Head of caudate nucleus (tissue), 42 donors: ENCODE measurements at regions not wholly inside any gene's neighbourhood (a gene's known extent, or its start where the extent isn't known, plus 50 kb on each side); places are given as distances from the start of the nearest gene placed in this dataset.

Experiments used
- DNase-seq, 42 donors: peaks; one replicate each; pipeline versions ENCODE4 v3.0.0 to v3.0.0-alpha.2; 2020 to 2021; ENCODE audit warnings: mixed read lengths in 7 of 42
- intact Hi-C: fragments of 100-400 bp; cut with DNase I; formaldehyde crosslinking; loops from one replicate; pipeline ENCODE4 v1.15.0; 2022

DNA sequence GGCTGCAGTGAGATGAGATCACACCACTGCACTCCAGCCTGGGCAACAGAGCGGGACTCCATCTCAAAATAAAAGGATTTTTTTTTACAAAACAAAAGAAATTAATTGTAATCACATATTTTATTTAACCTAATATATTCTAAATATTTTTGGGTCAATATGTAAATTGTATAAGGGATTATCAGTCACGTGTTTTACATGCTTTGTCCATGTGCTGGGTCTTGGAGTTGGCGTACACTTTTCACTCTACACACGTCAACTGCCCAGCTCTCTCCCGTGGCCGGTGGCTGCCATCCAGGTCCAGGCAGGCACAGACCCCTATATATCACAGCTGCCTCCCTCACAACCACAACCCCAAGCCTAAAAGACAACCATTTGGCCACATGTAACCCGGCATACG is 68.1 kb downstream of the RBFOX3 start:
- no peak for DNase-seq
- intact Hi-C loops, result no loop called here

GRCh38 chr17:79541056-79541850 is 69.6 kb downstream of the RBFOX3 start:
- intact Hi-C loops, result no loop called here

DNA sequence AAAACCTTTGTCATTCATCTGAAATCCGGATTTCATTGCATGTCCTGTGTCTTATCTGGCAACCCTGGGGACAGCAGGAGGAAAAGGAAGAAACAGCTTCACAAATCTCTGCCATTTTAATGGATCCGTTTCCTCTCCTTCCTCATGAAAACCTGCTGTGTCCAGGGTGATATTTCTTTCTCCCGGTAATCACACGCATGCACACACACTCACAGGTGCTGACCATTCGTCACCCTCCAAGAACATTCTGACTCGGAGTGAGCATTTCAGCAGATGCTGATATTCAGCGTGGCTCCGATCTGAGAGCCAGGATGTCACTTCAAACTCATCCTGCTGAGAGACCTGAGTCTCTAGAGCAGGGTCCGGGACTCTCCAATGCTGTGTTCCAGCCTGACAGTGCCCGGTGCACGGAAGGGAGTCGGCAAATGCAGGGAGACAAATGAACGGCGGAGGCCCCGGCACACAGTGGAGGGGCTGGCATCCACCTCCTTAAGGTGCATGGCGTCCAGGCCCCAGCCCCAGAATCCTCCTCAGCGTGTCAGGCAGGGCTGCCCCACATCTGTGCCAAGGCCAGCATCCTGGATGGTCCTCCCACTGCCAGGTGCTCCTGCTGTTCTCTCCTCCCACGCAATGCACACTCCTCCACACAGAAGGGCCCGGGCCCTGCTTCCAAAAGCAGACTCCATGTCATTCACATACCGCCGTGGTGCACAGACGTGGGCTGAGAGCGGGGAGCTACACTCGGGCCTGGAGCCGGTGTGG is 70.7 kb downstream of the RBFOX3 start:
- DNase-seq, result peak in 30 of 42 donors; percentile 15 to 83 (median 48)
- intact Hi-C loops, result no loop called here

More at GRCh38 chr17:79541056-79541850, 69.6 kb downstream of the RBFOX3 start:
- no peak for DNase-seq

- DNase-seq, result no peak
- intact Hi-C loops, result no loop called here
Observed at GRCh38 chr17:79538291-79538690, 72.6 kb downstream of the RBFOX3 start.

GRCh38 chr17:79537686-79538085 is 73.2 kb downstream of the RBFOX3 start:
- DNase-seq, result no peak
- intact Hi-C loops, result no loop called here

DNA sequence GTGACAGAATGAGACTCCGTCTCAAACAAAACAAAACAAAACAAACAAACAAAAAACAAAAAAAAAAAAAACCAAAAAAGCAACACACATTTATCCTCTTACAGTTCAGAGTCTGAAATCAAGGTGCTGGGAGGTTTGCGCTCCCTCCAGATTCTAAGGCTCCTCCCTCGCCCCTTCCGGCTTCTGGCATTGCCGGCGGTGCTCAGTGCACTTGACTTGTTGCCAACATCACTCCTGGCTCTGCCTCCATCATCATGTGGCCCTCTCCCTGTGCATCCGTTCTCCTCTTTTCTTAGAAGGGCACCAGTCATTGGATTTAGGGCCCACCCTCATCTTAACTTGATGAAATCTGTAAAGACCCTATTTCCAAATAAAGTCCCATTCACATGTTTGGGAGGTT is 73.8 kb downstream of the RBFOX3 start:
- no peak for DNase-seq
- intact Hi-C loops, result no loop called here

DNA sequence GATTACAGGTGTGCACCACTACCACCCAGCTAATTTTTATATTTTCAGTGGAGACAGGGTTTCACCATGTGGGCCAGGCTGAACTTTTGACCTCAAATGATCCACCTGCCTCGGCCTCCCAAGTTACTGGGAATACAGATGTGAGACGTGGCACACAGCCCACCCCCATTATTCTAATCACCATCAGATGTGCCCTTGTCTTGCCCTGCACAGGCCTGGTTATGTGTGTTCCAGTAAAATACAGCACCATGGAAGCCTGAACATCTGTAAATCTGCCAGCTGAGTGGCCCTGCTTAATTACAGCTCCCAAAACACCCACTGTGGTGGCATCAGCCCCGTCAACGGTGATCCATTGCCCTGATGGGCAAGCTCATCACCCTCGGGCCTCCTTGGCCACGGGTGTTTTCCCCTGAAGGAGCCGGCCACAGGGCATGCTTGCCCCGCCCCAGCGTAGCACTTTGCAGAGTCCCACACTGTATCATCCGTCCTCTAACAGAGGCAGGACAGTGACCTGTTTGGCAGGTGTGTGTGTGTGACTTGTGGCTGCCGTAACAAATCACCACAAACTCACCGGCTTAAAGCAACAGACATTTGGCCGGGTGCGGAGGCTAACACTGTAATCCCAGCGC is 74.5 kb downstream of the RBFOX3 start:
- intact Hi-C loops, result no loop called here
- no peak for DNase-seq

DNA sequence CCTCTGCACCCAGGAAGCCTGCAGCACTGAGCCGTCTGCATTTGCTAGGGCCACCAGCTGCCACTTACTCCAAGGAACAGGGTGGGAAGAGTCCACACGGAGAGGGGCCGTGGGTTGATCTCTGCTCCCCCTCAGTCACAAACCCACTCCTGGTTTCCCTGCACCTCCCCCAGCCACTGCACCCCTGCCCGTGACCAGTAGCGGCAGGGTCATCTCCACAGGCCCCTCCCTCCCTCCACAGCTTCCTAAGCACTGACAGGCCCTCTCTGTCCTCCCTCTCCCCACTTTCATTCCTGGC is 75.2 kb downstream of the RBFOX3 start:
- DNase-seq, result no peak
- intact Hi-C loops, result no loop called here

DNA sequence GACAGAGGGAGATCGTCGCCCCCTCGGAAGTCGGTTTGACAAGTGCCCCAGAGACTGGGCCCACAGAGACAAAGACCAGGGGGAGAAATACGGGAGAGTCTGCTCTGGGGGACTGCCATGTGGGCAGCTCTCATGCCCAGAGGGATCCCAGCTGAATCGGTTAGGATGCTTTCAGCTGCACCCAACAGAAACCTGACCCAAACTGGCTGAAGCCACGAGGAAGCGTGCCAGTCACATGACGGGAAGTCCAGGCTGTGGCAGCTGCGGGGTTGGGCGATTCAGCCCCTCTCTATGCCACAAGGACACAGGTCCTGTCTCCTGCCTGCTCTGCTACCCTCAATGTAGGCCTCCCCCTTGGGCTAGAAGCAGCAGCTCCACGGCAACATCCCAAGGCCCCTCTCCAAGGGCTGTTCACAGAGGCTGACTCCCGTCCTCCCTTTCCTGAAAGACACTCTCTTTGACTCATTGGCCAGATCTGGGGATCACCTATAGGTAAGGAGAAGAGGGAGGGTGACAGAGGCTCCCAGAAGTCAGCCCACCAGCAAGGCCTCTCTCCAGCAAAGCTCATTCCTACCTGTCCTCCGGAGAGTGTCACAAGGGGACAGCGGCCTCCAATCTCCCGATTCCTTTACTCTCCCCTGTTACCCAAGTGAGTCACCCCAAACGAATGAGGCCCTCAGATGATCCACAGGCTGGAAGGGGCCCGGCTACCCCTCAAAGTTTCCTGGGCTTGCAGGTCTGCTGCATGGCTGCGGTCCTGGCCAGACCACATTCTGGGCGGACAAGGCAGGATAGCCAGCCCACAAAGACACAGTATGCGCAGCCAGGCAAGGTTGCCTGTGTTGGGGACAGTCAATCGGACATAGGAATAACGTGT is 75.8 kb downstream of the RBFOX3 start:
- DNase-seq, result no peak

GRCh38 chr17:79534111-79534510 is 76.7 kb downstream of the RBFOX3 start:
- intact Hi-C loops, result no loop called here
- DNase-seq, result no peak

More for the DNA sequence above, 75.8 kb downstream of the RBFOX3 start:
- intact Hi-C loops, result no loop called here

DNA sequence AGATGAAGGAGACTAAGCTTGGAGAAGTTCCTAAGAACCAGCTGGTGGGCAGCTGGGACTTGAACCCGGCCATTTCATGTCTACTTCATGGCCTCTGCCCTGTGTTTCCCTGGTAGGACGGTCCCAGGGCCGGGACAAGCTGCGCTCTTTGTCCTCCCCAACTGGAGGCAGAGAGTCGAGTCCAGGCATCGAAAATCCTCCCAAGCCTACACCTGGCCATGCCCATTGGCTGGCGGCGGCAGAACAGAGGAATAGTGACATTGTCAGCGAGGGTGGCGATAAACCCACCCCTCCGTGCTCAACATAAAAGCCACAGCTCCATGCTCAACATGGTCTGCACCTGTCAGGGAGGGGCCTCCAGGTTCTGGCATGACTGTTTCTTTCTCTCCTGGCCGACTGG is 77.7 kb downstream of the RBFOX3 start:
- intact Hi-C loops, result no loop called here
- no peak for DNase-seq

GRCh38 chr17:79532107-79532790 is 78.6 kb downstream of the RBFOX3 start:
- DNase-seq, result no peak
- intact Hi-C loops, result no loop called here

DNA sequence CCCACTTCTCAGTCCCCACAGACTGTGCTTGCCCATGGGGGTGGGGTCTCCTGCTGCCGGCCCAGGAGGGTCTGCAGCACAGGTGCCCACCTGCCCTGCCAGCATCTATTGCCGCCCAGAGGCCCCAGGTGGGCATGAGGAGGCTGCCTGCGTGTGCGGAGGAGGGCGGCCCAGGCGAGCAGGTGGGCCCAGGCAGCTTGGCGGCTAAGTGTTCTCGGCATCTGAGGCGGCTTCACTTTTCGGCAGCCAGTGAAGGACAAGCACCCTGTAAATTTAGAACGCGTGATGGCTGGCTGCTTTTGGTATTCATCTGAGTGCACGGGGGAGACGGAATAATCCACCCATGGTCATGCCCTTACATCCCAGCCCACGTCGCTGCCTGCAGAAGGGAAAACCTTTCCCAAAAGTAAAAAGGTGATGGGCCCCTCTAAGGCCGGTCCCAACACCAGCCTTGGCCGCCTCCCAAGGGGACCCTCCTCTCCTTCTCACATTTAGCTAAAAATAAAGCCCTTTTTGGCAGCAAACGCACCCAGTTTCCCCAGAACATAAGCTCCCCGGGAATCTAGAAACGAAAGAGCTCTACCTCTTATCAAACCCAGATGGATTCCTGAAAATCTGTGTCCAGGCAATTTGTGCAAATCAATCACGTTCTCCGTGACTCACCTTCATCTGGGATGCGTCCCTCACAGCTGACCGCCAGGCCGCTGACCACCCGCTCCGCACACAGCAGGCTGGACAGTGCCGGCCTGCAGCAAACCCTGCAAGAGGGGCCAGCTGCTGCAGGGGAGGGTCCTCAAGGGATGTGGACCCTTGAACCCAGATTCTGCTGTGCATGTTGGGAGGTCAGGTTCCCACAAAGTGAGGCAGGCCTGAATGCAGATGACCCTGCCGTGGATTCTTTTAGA is 79.4 kb downstream of the RBFOX3 start:
- intact Hi-C loops, result no loop called here
- peak in 1 of 42 donors; percentile 45 for DNase-seq

DNA sequence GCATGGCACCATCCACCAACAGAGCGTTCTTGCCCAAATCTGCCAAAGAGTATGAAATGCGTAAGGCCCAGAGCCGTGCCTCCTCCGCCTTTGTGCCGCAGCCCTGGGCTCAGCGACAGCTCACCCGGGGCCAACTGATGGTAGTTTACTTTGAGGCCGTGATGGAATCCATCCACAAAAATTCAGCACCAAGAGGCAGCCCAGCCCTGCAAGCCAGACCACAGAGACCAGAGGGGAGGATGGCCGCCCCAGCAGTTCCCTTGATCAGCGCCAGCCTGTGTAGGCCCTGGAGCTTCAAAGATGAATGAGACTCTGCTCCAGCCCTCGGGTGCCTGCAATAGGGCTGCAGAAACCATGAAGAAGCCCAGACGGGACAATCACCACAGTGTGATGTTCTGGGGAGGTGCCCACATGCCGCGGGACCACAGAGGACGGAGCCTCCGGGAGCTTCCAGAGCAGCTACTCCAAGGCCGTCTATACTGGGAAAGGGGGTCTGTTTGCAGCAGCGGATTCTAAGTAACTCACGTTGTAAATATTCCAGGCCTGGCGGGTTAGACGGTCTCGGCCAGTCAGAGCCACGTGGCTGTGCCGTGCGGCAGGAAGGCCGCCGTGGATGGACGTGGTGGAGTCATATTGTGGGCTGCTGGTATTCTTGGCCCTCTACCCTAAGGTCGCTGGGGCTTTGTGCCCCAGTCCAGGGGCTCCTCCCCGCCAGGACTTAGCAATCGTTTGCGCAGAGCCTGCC is 80.3 kb downstream of the RBFOX3 start:
- DNase-seq, result no peak

GRCh38 chr17:79529661-79530081 is 81.2 kb downstream of the RBFOX3 start:
- DNase-seq, result no peak
- intact Hi-C loops, result no loop called here

More for the DNA sequence above, 80.3 kb downstream of the RBFOX3 start:
- intact Hi-C loops, result no loop called here

DNA sequence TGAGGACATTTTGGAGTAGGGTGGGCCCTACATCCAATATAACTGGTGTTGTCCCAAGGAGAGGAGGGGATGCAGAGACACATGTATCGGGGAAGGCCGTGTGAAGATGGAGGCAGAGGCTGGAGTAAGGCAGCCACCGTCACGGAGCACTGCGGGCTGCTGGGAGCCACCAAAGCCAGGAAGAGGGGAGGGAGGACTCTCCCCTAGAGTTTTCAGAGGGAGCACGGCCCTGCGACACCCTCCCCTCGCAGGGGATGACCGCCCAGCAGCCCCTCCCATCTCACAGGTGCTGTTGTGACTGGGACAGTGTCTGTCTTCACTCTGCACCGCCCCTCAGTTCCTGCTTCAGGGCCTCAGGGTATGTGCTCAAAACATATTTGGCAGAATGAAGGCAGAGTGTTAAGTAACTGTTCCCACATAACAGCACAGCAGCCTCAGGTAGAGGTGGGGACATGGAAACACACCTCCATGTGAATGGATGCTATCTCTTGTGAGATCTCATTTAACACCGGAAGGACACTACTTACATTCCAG is 82.2 kb downstream of the RBFOX3 start:
- DNase-seq, result peak in 26 of 42 donors; percentile 10 to 88 (median 46)
- intact Hi-C loops, result no loop called here

- intact Hi-C loops, result no loop called here
- no peak for DNase-seq
Observed at GRCh38 chr17:79527306-79527705, 83.5 kb downstream of the RBFOX3 start.
